CD8-positive, alpha-beta memory T cell (primary cell): ENCODE measurements at regions not wholly inside any gene's neighbourhood (a gene's known extent, or its start where the extent isn't known, plus 50 kb on each side); places are given as distances from the start of the nearest gene placed in this dataset.

Experiments used
- CTCF ChIA-PET: fragments of 350-600 bp; sonication (Branson Sonifier 250); formaldehyde crosslinking; loops from one replicate; lab custom pipeline; 2021; ENCODE audit warnings: antibody characterized with exemption; lab: Charles Lee
- POLR2A ChIA-PET: fragments of 350-600 bp; sonication (Branson Sonifier 250); formaldehyde crosslinking; loops from one replicate; lab custom pipeline; 2021; ENCODE audit warnings: antibody characterized with exemption; lab: Charles Lee
- DNase-seq, 5 donors: peaks; one replicate each; pipeline versions ENCODE4 v3.0.0 to v3.0.0-alpha.2; 2020 to 2022; ENCODE audit warnings: mixed read lengths in 1 of 5
- H3K27ac ChIP-seq: one replicate; pipeline ENCODE4 v1.7.0; 2013; ENCODE audit warnings: low read depth, mild to moderate bottlenecking, low read length, moderate library complexity
- H3K27me3 ChIP-seq: 2 replicates; pipeline ENCODE4 v1.7.0; 2013; ENCODE audit warnings: low read length, mild to moderate bottlenecking; ENCODE audit not compliant: insufficient read depth, poor library complexity, severe bottlenecking
- H3K36me3 ChIP-seq: 2 replicates; pipeline ENCODE4 v1.7.0; 2013; ENCODE audit warnings: mild to moderate bottlenecking, low read length, moderate library complexity; ENCODE audit not compliant: insufficient read depth
- H3K4me1 ChIP-seq: 2 replicates; pipeline ENCODE4 v1.7.0; 2013; ENCODE audit warnings: mild to moderate bottlenecking, low read length, moderate library complexity; ENCODE audit not compliant: insufficient read depth
- H3K4me3 ChIP-seq: 2 replicates; pipeline ENCODE4 v1.7.0; 2013; ENCODE audit warnings: mild to moderate bottlenecking, low read length
- H3K9me3 ChIP-seq: 2 replicates; pipeline ENCODE4 v1.7.0; 2013; ENCODE audit warnings: mild to moderate bottlenecking, low read length
- H3K27ac Mint-ChIP-seq, 8 donors: one replicate each; pipeline ENCODE4 v1.8.0; 2020 to 2021; ENCODE audit warnings: mixed read lengths in 8 of 8, mild to moderate bottlenecking in 6 of 8, inconsistent platforms in 3 of 8, moderate library complexity in 3 of 8
- H3K27me3 Mint-ChIP-seq, 2 donors: one replicate each; pipeline ENCODE4 v1.8.0; 2020 to 2021; ENCODE audit warnings: mixed read lengths in 2 of 2, mild to moderate bottlenecking in 1 of 2, moderate library complexity in 1 of 2
- H3K36me3 Mint-ChIP-seq, 3 donors: one replicate each; pipeline ENCODE4 v1.8.0; 2020 to 2021; ENCODE audit warnings: mixed read lengths in 3 of 3, inconsistent platforms in 1 of 3, mild to moderate bottlenecking in 1 of 3
- H3K4me1 Mint-ChIP-seq, 3 donors: one replicate each; pipeline ENCODE4 v1.8.0; 2020 to 2021; ENCODE audit warnings: mixed read lengths in 3 of 3, inconsistent platforms in 1 of 3, mild to moderate bottlenecking in 1 of 3
- H3K4me3 Mint-ChIP-seq, 7 donors: one replicate each; pipeline ENCODE4 v1.8.0; 2020 to 2021; ENCODE audit warnings: mixed read lengths in 7 of 7, mild to moderate bottlenecking in 6 of 7, moderate library complexity in 4 of 7, inconsistent platforms in 2 of 7
- H3K9me3 Mint-ChIP-seq, 5 donors: one replicate each; pipeline ENCODE4 v1.8.0; 2020 to 2022; ENCODE audit warnings: mixed read lengths in 5 of 5, mild to moderate bottlenecking in 3 of 5, moderate library complexity in 2 of 5, inconsistent platforms in 1 of 5

DNA sequence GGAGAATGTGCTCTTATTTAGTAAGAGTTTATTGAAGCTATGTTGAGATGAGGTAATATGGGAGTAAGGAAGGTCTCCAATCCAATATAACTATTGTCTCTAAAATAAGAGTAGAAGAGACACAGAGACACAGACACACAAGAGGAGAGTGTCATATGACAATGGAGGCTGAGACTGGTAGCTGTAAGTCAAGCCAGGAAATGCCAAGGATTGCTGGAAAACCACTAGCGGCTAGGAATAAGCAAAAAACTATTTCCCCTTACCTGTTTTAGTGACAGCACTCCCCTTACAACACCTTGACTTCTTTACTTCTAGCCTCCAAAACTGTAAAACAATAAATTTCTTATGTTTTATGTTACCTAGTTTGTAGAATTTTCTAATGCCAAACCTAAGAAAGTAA lies 1652.8 kb downstream of the LRRC4C start:
- CTCF ChIA-PET = no interaction called here
- H3K4me1 Mint-ChIP-seq = no peaks in the 10 kb centered on the region
- no peaks in the 10 kb centered on the region for H3K36me3 Mint-ChIP-seq

DNA sequence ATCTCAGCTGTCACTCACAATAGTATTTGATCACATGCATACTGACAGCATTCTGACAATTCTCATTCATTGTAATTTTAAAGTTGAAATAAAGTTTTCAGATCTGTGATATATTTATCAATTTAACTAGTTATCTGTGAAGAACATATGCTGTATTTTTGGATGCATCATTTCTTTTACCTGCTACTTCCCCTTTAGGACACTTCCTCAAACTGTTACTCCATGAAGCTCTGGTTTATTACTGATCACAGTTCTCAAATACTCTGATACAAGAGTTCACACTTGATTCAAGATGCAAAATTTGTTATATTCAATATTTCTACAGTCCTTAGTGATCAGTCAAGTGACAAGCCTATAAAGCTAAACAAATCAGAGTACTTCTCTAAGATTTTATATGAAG lies 1655.2 kb downstream of the LRRC4C start:
- peaks cover 5 to 38% (median 7%) of the 10 kb centered on the region in 5 donors for H3K9me3 Mint-ChIP-seq
- no peaks in the 10 kb centered on the region for H3K4me1 Mint-ChIP-seq
- H3K27me3 Mint-ChIP-seq = no peaks in the 10 kb centered on the region
- H3K27ac ChIP-seq = no peak overlapping the region
- no peak overlapping the region for H3K27ac Mint-ChIP-seq
- ChIA-PET CTCF (no interaction called here), POLR2A (no interaction called here)
- H3K36me3 Mint-ChIP-seq = no peaks in the 10 kb centered on the region
- no peak for DNase-seq
- H3K4me3 Mint-ChIP-seq = no peak overlapping the region
- no peaks in the 10 kb centered on the region for H3K36me3 ChIP-seq
- H3K4me1 ChIP-seq = no peaks in the 10 kb centered on the region
- H3K4me3 ChIP-seq = no peak overlapping the region
- no peaks in the 10 kb centered on the region for H3K27me3 ChIP-seq
- no peaks in the 10 kb centered on the region for H3K9me3 ChIP-seq

More for the DNA sequence above, 1652.8 kb downstream of the LRRC4C start:
- Histone ChIP-seq H3K4me1 (no peaks in the 10 kb centered on the region), H3K4me3 (no peak overlapping the region), H3K27ac (no peak overlapping the region), H3K36me3 (no peaks in the 10 kb centered on the region), H3K27me3 (no peaks in the 10 kb centered on the region), H3K9me3 (no peaks in the 10 kb centered on the region)
- Mint-ChIP-seq H3K4me3 (no peak overlapping the region), H3K27ac (no peak overlapping the region), H3K27me3 (no peaks in the 10 kb centered on the region), H3K9me3 (peaks cover 4 to 40% (median 8%) of the 10 kb centered on the region in 5 donors)
- POLR2A ChIA-PET = no interaction called here
- no peak for DNase-seq

DNA sequence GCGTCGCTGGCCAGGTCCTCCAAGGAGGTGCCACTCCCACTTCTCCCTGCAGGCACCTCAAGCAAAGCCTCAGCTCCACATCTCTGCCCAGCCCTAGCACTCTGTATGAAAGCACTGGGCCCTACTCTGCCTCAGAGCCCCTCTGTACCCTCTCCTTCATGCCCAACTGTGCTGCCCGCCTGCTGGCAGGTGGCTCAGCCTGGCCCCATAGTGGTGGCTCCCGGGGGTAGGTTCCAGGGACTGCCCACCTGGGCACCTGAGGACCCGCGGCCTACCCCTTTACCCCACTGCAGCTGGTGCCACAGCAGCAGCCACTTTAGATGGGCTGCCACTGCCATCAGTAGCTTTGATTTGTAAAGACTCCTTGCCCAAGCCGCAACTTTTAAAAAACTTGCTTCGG lies 1672.8 kb downstream of the LRRC4C start:
- Histone ChIP-seq H3K4me3 (no peak overlapping the region), H3K27ac (no peak overlapping the region), H3K36me3 (no peaks in the 10 kb centered on the region), H3K9me3 (no peaks in the 10 kb centered on the region), H3K4me1 (no peaks in the 10 kb centered on the region), H3K27me3 (no peaks in the 10 kb centered on the region)
- Mint-ChIP-seq H3K4me1 (no peaks in the 10 kb centered on the region), H3K9me3 (peaks cover 3 to 24% (median 8%) of the 10 kb centered on the region in 5 donors), H3K4me3 (no peak overlapping the region), H3K36me3 (no peaks in the 10 kb centered on the region), H3K27ac (no peak overlapping the region), H3K27me3 (no peaks in the 10 kb centered on the region)
- DNase-seq = no peak
- POLR2A ChIA-PET = no interaction called here
- CTCF ChIA-PET = no interaction called here

DNA sequence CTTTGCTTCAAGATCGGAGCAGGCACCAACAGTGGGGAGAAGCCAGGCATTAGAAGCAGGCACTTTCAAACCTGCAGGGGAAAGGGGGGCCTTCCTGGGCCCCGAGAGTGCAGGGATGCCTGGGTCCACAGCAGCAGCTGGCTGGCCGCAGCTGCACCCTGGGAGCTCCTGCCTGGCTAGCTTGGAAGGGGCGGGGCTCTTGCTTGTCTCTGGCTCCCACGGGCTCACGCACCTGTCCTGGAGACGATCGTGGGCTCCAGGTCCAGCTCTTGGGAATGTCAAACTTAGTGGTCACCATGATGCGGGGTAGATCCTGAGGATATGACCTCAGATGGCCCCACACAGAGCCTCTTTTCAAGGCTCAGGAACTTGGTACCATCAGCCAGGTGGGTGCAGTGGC lies 1673.2 kb downstream of the LRRC4C start:
- Mint-ChIP-seq H3K4me1 (no peaks in the 10 kb centered on the region), H3K4me3 (no peak overlapping the region), H3K27me3 (no peaks in the 10 kb centered on the region), H3K27ac (no peak overlapping the region), H3K36me3 (no peaks in the 10 kb centered on the region), H3K9me3 (peaks cover 3 to 28% (median 5%) of the 10 kb centered on the region in 5 donors)
- no peak overlapping the region for H3K27ac ChIP-seq
- DNase-seq = no peak
- no peaks in the 10 kb centered on the region for H3K9me3 ChIP-seq
- H3K36me3 ChIP-seq = no peaks in the 10 kb centered on the region
- no peaks in the 10 kb centered on the region for H3K27me3 ChIP-seq
- H3K4me3 ChIP-seq = no peak overlapping the region
- ChIA-PET CTCF (no interaction called here), POLR2A (no interaction called here)
- H3K4me1 ChIP-seq = no peaks in the 10 kb centered on the region

DNA sequence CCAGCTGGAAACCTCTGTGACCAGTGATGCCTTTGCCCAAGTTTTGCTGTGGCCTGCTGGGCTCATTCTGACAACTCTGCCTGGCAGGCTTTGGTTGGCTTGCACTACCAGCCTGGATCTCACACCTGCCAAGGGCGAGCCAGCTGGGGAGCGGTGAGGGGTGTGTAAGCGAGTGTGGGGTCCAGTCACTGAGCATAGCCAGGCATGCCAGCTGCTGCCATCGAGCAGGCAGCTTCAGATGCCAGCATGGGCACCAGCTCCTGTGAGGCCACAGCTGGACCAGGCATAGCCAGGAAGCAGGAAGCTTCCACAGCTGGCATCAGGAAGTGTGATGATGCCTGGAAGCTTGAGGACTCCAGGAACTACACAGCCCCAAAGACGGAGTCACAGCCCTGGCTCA lies 1674.6 kb downstream of the LRRC4C start:
- Mint-ChIP-seq H3K27me3 (no peaks in the 10 kb centered on the region), H3K4me3 (no peak overlapping the region), H3K27ac (no peak overlapping the region), H3K9me3 (peaks cover 0 to 34% (median 3%) of the 10 kb centered on the region in 5 donors), H3K4me1 (no peaks in the 10 kb centered on the region), H3K36me3 (no peaks in the 10 kb centered on the region)
- no peaks in the 10 kb centered on the region for H3K9me3 ChIP-seq
- H3K4me1 ChIP-seq = no peaks in the 10 kb centered on the region
- no peak for DNase-seq
- no peaks in the 10 kb centered on the region for H3K27me3 ChIP-seq
- H3K4me3 ChIP-seq = no peak overlapping the region
- no peaks in the 10 kb centered on the region for H3K36me3 ChIP-seq
- ChIA-PET POLR2A (no interaction called here), CTCF (no interaction called here)
- H3K27ac ChIP-seq = no peak overlapping the region

DNA sequence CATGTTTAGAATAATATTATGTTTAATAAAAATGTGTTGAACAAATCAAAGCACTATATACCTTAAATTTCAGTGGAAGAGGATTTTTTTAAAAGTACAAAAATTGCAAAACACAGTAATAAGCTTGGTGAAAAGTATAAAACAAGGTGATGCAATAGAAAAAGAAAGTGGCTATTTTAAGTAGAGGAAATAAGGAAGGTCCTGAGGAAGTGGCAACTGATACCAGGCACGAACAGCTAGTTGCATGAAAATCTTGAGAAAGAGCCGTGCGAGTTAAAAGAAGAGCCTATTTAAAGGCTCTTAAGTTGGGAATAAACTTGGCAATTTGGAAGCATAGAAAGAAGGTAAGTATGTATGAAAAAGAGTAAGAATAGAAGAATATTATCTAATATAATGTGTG lies 1679.3 kb downstream of the LRRC4C start:
- Mint-ChIP-seq H3K27ac (no peak overlapping the region), H3K9me3 (peaks cover 2 to 37% (median 8%) of the 10 kb centered on the region in 5 donors), H3K4me1 (no peaks in the 10 kb centered on the region), H3K36me3 (no peaks in the 10 kb centered on the region), H3K27me3 (no peaks in the 10 kb centered on the region), H3K4me3 (no peak overlapping the region)
- ChIA-PET POLR2A (no interaction called here), CTCF (interaction anchor here (1.1 kb wide), 1 partner anchor 12 kb away, joined by 3 read pairs; no protein-coding TSS in a partner anchor)
- H3K4me1 ChIP-seq = no peaks in the 10 kb centered on the region
- no peaks in the 10 kb centered on the region for H3K9me3 ChIP-seq
- H3K27ac ChIP-seq = no peak overlapping the region
- no peak for DNase-seq
- H3K4me3 ChIP-seq = no peak overlapping the region
- H3K27me3 ChIP-seq = no peaks in the 10 kb centered on the region
- no peaks in the 10 kb centered on the region for H3K36me3 ChIP-seq

DNA sequence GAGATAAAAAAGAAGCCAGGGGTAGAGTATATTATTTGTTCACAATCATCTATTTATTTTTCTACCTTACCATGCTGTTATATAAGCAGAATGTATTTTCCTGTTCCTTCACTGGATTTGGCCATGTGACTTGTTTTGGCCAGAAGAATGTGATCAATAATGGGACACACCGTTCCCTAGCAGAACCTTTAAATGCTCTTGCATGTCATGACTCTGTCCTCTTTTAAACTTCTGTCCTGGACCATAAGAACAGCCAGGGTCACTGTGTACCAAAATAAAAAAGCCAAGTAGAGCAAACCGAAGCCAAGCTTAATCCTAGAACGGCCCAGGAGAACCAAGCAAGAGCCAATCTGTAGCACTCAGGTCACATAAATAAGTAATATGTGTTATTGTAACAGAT lies 1682.4 kb downstream of the LRRC4C start:
- Mint-ChIP-seq H3K4me1 (no peaks in the 10 kb centered on the region), H3K27me3 (no peaks in the 10 kb centered on the region), H3K9me3 (peaks cover 0 to 38% (median 7%) of the 10 kb centered on the region in 5 donors), H3K36me3 (no peaks in the 10 kb centered on the region), H3K4me3 (no peak overlapping the region), H3K27ac (no peak overlapping the region)
- Histone ChIP-seq H3K4me1 (no peaks in the 10 kb centered on the region), H3K4me3 (no peak overlapping the region), H3K27ac (no peak overlapping the region), H3K9me3 (no peaks in the 10 kb centered on the region), H3K27me3 (no peaks in the 10 kb centered on the region), H3K36me3 (no peaks in the 10 kb centered on the region)
- POLR2A ChIA-PET = no interaction called here
- CTCF ChIA-PET = no interaction called here
- DNase-seq = no peak

DNA sequence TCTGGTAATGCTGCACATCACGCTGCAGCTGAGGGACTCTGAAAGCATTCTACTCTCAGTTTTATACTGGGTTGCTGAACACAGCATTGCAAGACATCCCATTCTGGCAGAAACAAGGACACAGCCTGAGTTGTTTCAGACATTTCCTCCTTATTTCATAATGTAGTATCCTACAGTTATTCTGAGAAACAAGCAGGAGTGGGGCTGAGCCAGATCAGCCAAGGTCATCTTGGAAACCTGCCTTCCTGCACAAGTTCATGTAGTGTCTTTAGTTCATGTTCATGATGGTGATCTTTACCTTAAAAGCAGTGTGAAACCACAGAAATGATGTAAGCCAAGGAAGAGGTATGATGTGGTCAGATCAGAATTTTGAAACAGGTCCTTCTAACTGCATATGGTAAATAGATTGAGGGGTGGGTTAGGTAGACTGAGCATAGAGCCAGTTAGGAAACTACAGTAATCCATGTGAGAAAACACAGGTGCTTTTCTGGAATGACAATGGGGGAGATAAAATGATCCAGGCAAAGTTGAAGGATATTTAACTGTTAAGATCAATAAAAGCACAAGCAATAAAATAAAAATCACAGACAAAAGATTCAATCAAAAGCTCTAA lies 1686.8 kb downstream of the LRRC4C start:
- Mint-ChIP-seq H3K27ac (no peak overlapping the region), H3K36me3 (no peaks in the 10 kb centered on the region), H3K4me1 (no peaks in the 10 kb centered on the region), H3K27me3 (no peaks in the 10 kb centered on the region), H3K9me3 (peaks cover 2 to 37% (median 11%) of the 10 kb centered on the region in 5 donors), H3K4me3 (no peak overlapping the region)
- Histone ChIP-seq H3K4me3 (no peak overlapping the region), H3K27me3 (no peaks in the 10 kb centered on the region), H3K4me1 (no peaks in the 10 kb centered on the region), H3K9me3 (no peaks in the 10 kb centered on the region), H3K36me3 (no peaks in the 10 kb centered on the region), H3K27ac (no peak overlapping the region)
- POLR2A ChIA-PET = no interaction called here
- CTCF ChIA-PET = no interaction called here
- no peak for DNase-seq
